GM12878 (cell line): ENCODE measurements at regions not wholly inside any gene's neighbourhood (a gene's known extent, or its start where the extent isn't known, plus 50 kb on each side); places are given as distances from the start of the nearest gene placed in this dataset.

Source experiments
- ATAC-seq: fragments of 200-7000 bp; cut with Tn5 transposase; 3 replicates; pipeline ENCODE4 v1.9.1; 2020; ENCODE audit warnings: mild to moderate bottlenecking, moderate library complexity
- BruUV-seq: library from RNA; stranded (reverse); fragments of 400-500 nt; replicated peaks from 2 replicates; lab custom pipeline; 2021; lab: Mats Ljungman, UMichigan
- CTCF ChIA-PET: fragments of 300-600 bp; sonication (Branson Sonifier 250); formaldehyde crosslinking; extraction: SDS; loops from one replicate; lab custom pipeline; 2021; ENCODE audit warnings: inconsistent platforms; lab: Yijun Ruan, JAX
- POLR2A ChIA-PET: fragments of 350-600 bp; formaldehyde crosslinking; extraction: SDS; loops from one replicate; lab custom pipeline; 2021; ENCODE audit warnings: inconsistent platforms; lab: Charles Lee
- RAD21 ChIA-PET: fragments of 300-600 bp; sonication (Branson Sonifier 250); formaldehyde crosslinking; loops from one replicate; lab custom pipeline; 2023; ENCODE audit warnings: antibody characterized with exemption; ENCODE audit not compliant: unreplicated experiment; lab: Charles Lee
- SMC1A ChIA-PET: fragments of 300-600 bp; sonication (Branson Sonifier 250); formaldehyde crosslinking; loops from one replicate; lab custom pipeline; 2023; ENCODE audit not compliant: unreplicated experiment, uncharacterized antibody; lab: Charles Lee
- DNase-seq: peaks from one replicate; pipeline ENCODE4 v3.0.0-alpha.2; 2011; ENCODE audit warnings: low read depth, low spot score
- FAIRE-seq: peaks from 3 replicates; lab custom pipeline; 2011; peaks lifted over from hg19 to GRCh38; lab: Jason Lieb, UNC
- H2AFZ ChIP-seq: 2 replicates; pipeline ENCODE4 v1.6.0; 2011; ENCODE audit warnings: low read depth, low read length, control low read depth; ENCODE audit not compliant: control insufficient read depth
- H3K27ac ChIP-seq: 2 replicates; pipeline ENCODE4 v1.5.1; 2011; ENCODE audit warnings: control low read depth; ENCODE audit not compliant: control insufficient read depth, insufficient read depth
- H3K27me3 ChIP-seq, 2 experiments: replicated peaks in 1 of 2; 2 replicates each; pipeline versions ENCODE4 v1.6.0 to v1.6.1; 2011; ENCODE audit warnings: low read length in 1 of 2; ENCODE audit not compliant: control insufficient read depth in 2 of 2, insufficient read depth in 2 of 2
- H3K36me3 ChIP-seq, 2 experiments: 2 replicates each; pipeline ENCODE4 v1.5.1; 2011; ENCODE audit warnings: low read length in 1 of 2; ENCODE audit not compliant: control insufficient read depth in 2 of 2, insufficient read depth in 2 of 2
- H3K4me1 ChIP-seq: 2 replicates; pipeline ENCODE4 v1.6.1; 2011; ENCODE audit warnings: mild to moderate bottlenecking, low read length, moderate library complexity, mixed read lengths; ENCODE audit not compliant: control insufficient read depth, insufficient read depth
- H3K4me2 ChIP-seq: 2 replicates; pipeline ENCODE4 v1.6.0; 2011; ENCODE audit warnings: control low read depth; ENCODE audit not compliant: control insufficient read depth, insufficient read depth
- H3K4me3 ChIP-seq: fragments of 200-600 bp; sonication (generic); 2 replicates; pipeline ENCODE4 v1.5.1; 2016
- H3K79me2 ChIP-seq: 2 replicates; pipeline ENCODE4 v1.6.0; 2011; ENCODE audit warnings: low read length; ENCODE audit not compliant: control insufficient read depth, insufficient read depth
- H3K9ac ChIP-seq: 2 replicates; pipeline ENCODE4 v1.8.0; 2011; ENCODE audit warnings: low read length, control low read depth, mixed read lengths; ENCODE audit not compliant: control insufficient read depth, insufficient read depth
- H3K9me3 ChIP-seq: replicated peaks from 3 replicates; pipeline ENCODE4 v1.5.1; 2011; ENCODE audit warnings: mild to moderate bottlenecking, low read length; ENCODE audit not compliant: control insufficient read depth, insufficient read depth
- H4K20me1 ChIP-seq: 2 replicates; pipeline ENCODE4 v1.6.0; 2011; ENCODE audit not compliant: control insufficient read depth, insufficient read depth
- HDAC6 ChIP-seq: fragments of 200-600 bp; sonication (generic); IDR thresholded peaks from one replicate; pipeline ENCODE4 v1.8.0; 2017; ENCODE audit warnings: antibody characterized with exemption; ENCODE audit not compliant: unreplicated experiment
- SPI1 ChIP-seq: IDR thresholded peaks from 2 replicates; pipeline ENCODE4 v1.6.1; 2011; ENCODE audit warnings: low read depth, mild to moderate bottlenecking, low read length, moderate library complexity, borderline replicate concordance; ENCODE audit not compliant: insufficient read depth
- ZSCAN29 ChIP-seq: fragments of 450-650 bp; IDR thresholded peaks from 2 replicates; pipeline ENCODE4 v1.6.1; 2017; ENCODE audit warnings: mild to moderate bottlenecking, moderate library complexity
- WGBS: methylation state at CpG from one replicate; pipeline ENCODE4 v1.1.6; 2016; ENCODE audit warnings: low lambda C conversion rate; ENCODE audit not compliant: insufficient replicate concordance, insufficient coverage; ENCODE audit errors: missing lambda C conversion rate; 5-methylcytosine and 5-hydroxymethylcytosine counted together
- in situ Hi-C: fragments of 300-500 bp; cut with MboI; formaldehyde crosslinking; loops from 9 replicates; pipeline ENCODE4 v1.14.3; 2018; ENCODE audit warnings: mixed read lengths
- intact Hi-C: fragments of 100-400 bp; cut with micrococcal nuclease; formaldehyde crosslinking; loops from one replicate; pipeline ENCODE4 v1.14.2; 2022; ENCODE audit not compliant: unreplicated experiment
- TF ChIP-seq, protein P1 (sequence below), 3 experiments: IDR thresholded peaks in 2 of 3; conservative IDR thresholded peaks in 1 of 3; 2 replicates each; pipeline ENCODE4 v1.5.1; 2011; ENCODE audit warnings: low read depth in 3 of 3, low read length in 3 of 3, mild to moderate bottlenecking in 3 of 3, control low read depth in 2 of 3, moderate library complexity in 2 of 3, inconsistent platforms in 1 of 3, mixed read lengths in 1 of 3; ENCODE audit not compliant: control insufficient read depth in 2 of 3, insufficient read depth in 1 of 3; ENCODE audit errors: extremely low read depth in 1 of 3

- TF ChIP-seq, protein P1, sequence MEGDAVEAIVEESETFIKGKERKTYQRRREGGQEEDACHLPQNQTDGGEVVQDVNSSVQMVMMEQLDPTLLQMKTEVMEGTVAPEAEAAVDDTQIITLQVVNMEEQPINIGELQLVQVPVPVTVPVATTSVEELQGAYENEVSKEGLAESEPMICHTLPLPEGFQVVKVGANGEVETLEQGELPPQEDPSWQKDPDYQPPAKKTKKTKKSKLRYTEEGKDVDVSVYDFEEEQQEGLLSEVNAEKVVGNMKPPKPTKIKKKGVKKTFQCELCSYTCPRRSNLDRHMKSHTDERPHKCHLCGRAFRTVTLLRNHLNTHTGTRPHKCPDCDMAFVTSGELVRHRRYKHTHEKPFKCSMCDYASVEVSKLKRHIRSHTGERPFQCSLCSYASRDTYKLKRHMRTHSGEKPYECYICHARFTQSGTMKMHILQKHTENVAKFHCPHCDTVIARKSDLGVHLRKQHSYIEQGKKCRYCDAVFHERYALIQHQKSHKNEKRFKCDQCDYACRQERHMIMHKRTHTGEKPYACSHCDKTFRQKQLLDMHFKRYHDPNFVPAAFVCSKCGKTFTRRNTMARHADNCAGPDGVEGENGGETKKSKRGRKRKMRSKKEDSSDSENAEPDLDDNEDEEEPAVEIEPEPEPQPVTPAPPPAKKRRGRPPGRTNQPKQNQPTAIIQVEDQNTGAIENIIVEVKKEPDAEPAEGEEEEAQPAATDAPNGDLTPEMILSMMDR (IDR thresholded peaks at IDR 0.05 in 2 of 3, conservative IDR thresholded peaks at IDR 0.05 in 1 of 3; ENCODE audit: control insufficient read depth in 2 of 3, extremely low read depth in 1 of 3, insufficient read depth in 1 of 3, low read depth in 3 of 3, low read length in 3 of 3) = no peak
Measured at GRCh38 chr4:138918169-138918869, 97.3 kb upstream of the NOCT start (continued).

DNA sequence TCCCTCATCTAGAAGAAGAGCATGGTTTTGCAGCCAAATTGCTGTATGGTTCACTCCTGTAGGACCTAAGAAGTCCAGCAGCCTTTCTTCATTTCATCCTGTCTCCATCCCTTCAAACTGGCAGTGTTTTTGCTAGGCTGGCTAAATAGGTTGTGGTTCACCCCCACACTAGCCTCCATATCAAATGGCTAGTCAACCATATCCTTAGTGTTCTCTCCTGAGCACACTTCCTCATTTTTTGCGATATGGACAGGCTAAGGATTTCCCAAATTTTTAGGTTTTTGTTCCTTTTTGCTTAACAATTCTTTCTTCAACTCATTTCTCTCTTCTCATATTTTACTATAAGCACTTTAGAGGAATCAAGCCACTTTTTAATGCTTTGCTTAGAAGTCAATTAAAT lies 98.8 kb upstream of the NOCT start:
- no peak overlapping the region for H3K27ac ChIP-seq
- no TSS peak for BruUV-seq
- intact Hi-C loops = no loop called here
- H3K9ac ChIP-seq = no peak overlapping the region
- DNase-seq (no peak), FAIRE-seq (no peak), ATAC-seq (no peak)
- RAD21 ChIA-PET = interaction anchor here (0.9 to 1.6 kb wide), 3 partner anchors 18 to 826 kb away, joined by 3 read pairs; no protein-coding TSS in a partner anchor
- WGBS = 0% methylated on average over 1 of the region's 1 CpG
- no peaks in the 10 kb centered on the region for H3K27me3 ChIP-seq
- no peaks in the 10 kb centered on the region for H4K20me1 ChIP-seq
- no peaks in the 10 kb centered on the region for H3K4me1 ChIP-seq
- H3K4me2 ChIP-seq = no peak overlapping the region
- H3K79me2 ChIP-seq = no peaks in the 10 kb centered on the region
- CTCF ChIA-PET = interaction anchor here (0.8 to 4.6 kb wide), 8 partner anchors 9 to 842 kb away, joined by 3 to 14 read pairs (median 4); no protein-coding TSS in a partner anchor
- no peak overlapping the region for H3K4me3 ChIP-seq
- no peaks in the 10 kb centered on the region for H3K36me3 ChIP-seq
- H2AFZ ChIP-seq = no peak overlapping the region
- in situ Hi-C loops = no loop called here
- TF ChIP-seq ZSCAN29 (no peak), HDAC6 (no peak), SPI1 (peak; percentile 56; the same call in 1 of the 2 replicates)
- no peaks in the 10 kb centered on the region for H3K9me3 ChIP-seq
- SMC1A ChIA-PET = interaction anchor here (0.6 to 1.4 kb wide), 3 partner anchors 19 to 48 kb away, joined by 3 to 4 read pairs (median 3); no protein-coding TSS in a partner anchor
- POLR2A ChIA-PET = no interaction called here
